GM18951 (cell line): ENCODE measurements at regions not wholly inside any gene's neighbourhood (a gene's known extent, or its start where the extent isn't known, plus 50 kb on each side); places are given as distances from the start of the nearest gene placed in this dataset.
"Not testable (repeated sequence)": the region's sequence is repeated elsewhere in the genome, so short reads cannot be mapped to it uniquely, and the experiment has no call there.

Experiments
- POLR2A ChIP-seq: IDR thresholded peaks from 4 replicates; pipeline ENCODE4 v1.6.1; 2011; ENCODE audit warnings: mild to moderate bottlenecking; ENCODE audit not compliant: insufficient read length, insufficient read depth; ENCODE audit errors: extremely low read depth
- in situ Hi-C: fragments of 300-500 bp; cut with MboI; formaldehyde crosslinking; loops from one replicate; pipeline ENCODE4 v1.12.0; 2022; ENCODE audit warnings: low sequenced_read_pairs, mixed read lengths, inconsistent platforms; ENCODE audit not compliant: unreplicated experiment

- no peak for TF ChIP-seq POLR2A
- in situ Hi-C loops: no loop called here
Observed at GRCh38 chr4:115187136-115187535, 73.7 kb upstream of the NDST4 start.

GRCh38 chr4:115179438-115180062 is 66.1 kb upstream of the NDST4 start:
- in situ Hi-C loops: not testable (repeated sequence)

- in situ Hi-C loops: not testable (repeated sequence)
Observed at GRCh38 chr4:115178687-115179086, 65.3 kb upstream of the NDST4 start.

- in situ Hi-C loops: no loop called here
- no peak for TF ChIP-seq POLR2A
Observed at GRCh38 chr4:115171220-115171619, 57.8 kb upstream of the NDST4 start.

- TF ChIP-seq POLR2A: no peak
- in situ Hi-C loops: no loop called here
Observed at GRCh38 chr4:115165503-115165902, 52.1 kb upstream of the NDST4 start.
